GM23338 (cell line): ENCODE measurements at regions not wholly inside any gene's neighbourhood (a gene's known extent, or its start where the extent isn't known, plus 50 kb on each side); places are given as distances from the start of the nearest gene placed in this dataset.

Source experiments
- ATAC-seq: fragments of 200-7000 bp; cut with Tn5 transposase; 3 replicates; pipeline ENCODE4 v1.9.1; 2020
- DNase-seq: peaks from one replicate; pipeline ENCODE4 v3.0.0-alpha.2; 2015; ENCODE audit warnings: low spot score
- H2AFZ ChIP-seq: fragments of 200-600 bp; sonication (generic); 2 replicates; pipeline ENCODE4 v1.8.0; 2016; ENCODE audit warnings: antibody characterized with exemption, mild to moderate bottlenecking, moderate library complexity
- H3F3A ChIP-seq: fragments of 200-600 bp; sonication (generic); replicated peaks from 2 replicates; pipeline ENCODE4 v1.8.0; 2017; ENCODE audit warnings: antibody characterized with exemption, mixed run types, low read depth
- H3K27ac ChIP-seq: fragments of 200-600 bp; sonication (generic); 2 replicates; pipeline ENCODE4 v1.6.1; 2016; ENCODE audit warnings: low read depth
- H3K27me3 ChIP-seq: fragments of 200-600 bp; sonication (generic); 2 replicates; pipeline ENCODE4 v1.8.0; 2016; ENCODE audit warnings: mild to moderate bottlenecking, mixed run types, moderate library complexity; ENCODE audit not compliant: insufficient read depth
- H3K36me3 ChIP-seq: fragments of 200-600 bp; sonication (generic); 2 replicates; pipeline ENCODE4 v1.8.0; 2016; ENCODE audit warnings: mild to moderate bottlenecking; ENCODE audit not compliant: insufficient read depth
- H3K4me1 ChIP-seq: fragments of 200-600 bp; sonication (generic); 2 replicates; pipeline ENCODE4 v1.8.0; 2016; ENCODE audit warnings: mild to moderate bottlenecking, moderate library complexity; ENCODE audit not compliant: insufficient read depth
- H3K4me2 ChIP-seq: fragments of 200-600 bp; sonication (generic); 2 replicates; pipeline ENCODE4 v1.7.1; 2017; ENCODE audit warnings: mixed run types
- H3K4me3 ChIP-seq: fragments of 200-600 bp; sonication (generic); 2 replicates; pipeline ENCODE4 v1.6.1; 2016; ENCODE audit warnings: mixed run types
- H3K79me2 ChIP-seq: fragments of 200-600 bp; sonication (generic); replicated peaks from 2 replicates; pipeline ENCODE4 v1.8.0; 2017; ENCODE audit warnings: mild to moderate bottlenecking; ENCODE audit not compliant: insufficient read depth
- H3K9me2 ChIP-seq: fragments of 200-600 bp; sonication (generic); 2 replicates; pipeline ENCODE4 v1.8.0; 2017; ENCODE audit not compliant: insufficient read depth
- H4K20me1 ChIP-seq: fragments of 200-600 bp; sonication (generic); replicated peaks from 2 replicates; pipeline ENCODE4 v1.8.0; 2017; ENCODE audit warnings: mild to moderate bottlenecking; ENCODE audit not compliant: insufficient read depth
- H3K27ac Mint-ChIP-seq: 2 replicates; pipeline ENCODE4 v1.8.0; 2020; ENCODE audit warnings: inconsistent platforms, mild to moderate bottlenecking, moderate library complexity, mixed read lengths
- H3K27me3 Mint-ChIP-seq: 3 replicates; pipeline ENCODE4 v1.8.0; 2022; ENCODE audit warnings: low read depth, mild to moderate bottlenecking, moderate library complexity, mixed read lengths, inconsistent platforms; ENCODE audit not compliant: insufficient read depth, poor library complexity
- H3K36me3 Mint-ChIP-seq: 3 replicates; pipeline ENCODE4 v1.8.0; 2021; ENCODE audit warnings: low read depth, mild to moderate bottlenecking, inconsistent platforms, moderate library complexity, mixed read lengths
- H3K4me1 Mint-ChIP-seq: 3 replicates; pipeline ENCODE4 v1.8.0; 2020; ENCODE audit warnings: mild to moderate bottlenecking, inconsistent platforms, mixed read lengths
- H3K4me3 Mint-ChIP-seq: 3 replicates; pipeline ENCODE4 v1.8.0; 2021; ENCODE audit warnings: moderate library complexity, mild to moderate bottlenecking, inconsistent platforms, mixed read lengths
- H3K9me3 Mint-ChIP-seq: 3 replicates; pipeline ENCODE4 v1.8.0; 2020; ENCODE audit warnings: moderate library complexity, mild to moderate bottlenecking, inconsistent platforms, mixed read lengths
- EZH2 ChIP-seq: fragments of 200-600 bp; sonication (generic); IDR thresholded peaks from one replicate; pipeline ENCODE4 v1.8.0; 2017; ENCODE audit warnings: antibody characterized with exemption, mild to moderate bottlenecking, low read depth; ENCODE audit not compliant: unreplicated experiment
- EZH2phosphoT487 ChIP-seq: fragments of 200-600 bp; sonication (generic); IDR thresholded peaks from one replicate; pipeline ENCODE4 v1.8.1; 2018; ENCODE audit warnings: antibody characterized with exemption; ENCODE audit not compliant: unreplicated experiment
- JUNB ChIP-seq: IDR thresholded peaks from one replicate; pipeline ENCODE4 v1.6.1; 2016; ENCODE audit warnings: antibody characterized with exemption; ENCODE audit not compliant: unreplicated experiment
- STAT1 ChIP-seq: IDR thresholded peaks from one replicate; pipeline ENCODE4 v1.6.1; 2016; ENCODE audit warnings: antibody characterized with exemption; ENCODE audit not compliant: unreplicated experiment
- ZNF114 ChIP-seq: fragments of 250-450 bp; sonication (Bioruptor Pico); IDR thresholded peaks from 2 replicates; pipeline ENCODE4 v1.5.0; 2020; ENCODE audit warnings: mild to moderate bottlenecking, moderate library complexity
- ZNF331 ChIP-seq: fragments of 250-450 bp; sonication (Bioruptor Pico); IDR thresholded peaks from 2 replicates; pipeline ENCODE4 v1.5.0; 2020; ENCODE audit warnings: low read depth, mild to moderate bottlenecking, moderate library complexity
- ZNF462 ChIP-seq: fragments of 250-450 bp; sonication (Bioruptor Pico); IDR thresholded peaks from 2 replicates; pipeline ENCODE4 v1.5.0; 2020; ENCODE audit warnings: mild to moderate bottlenecking, moderate library complexity
- TF ChIP-seq, protein P1 (sequence below), 2 experiments: fragments of 200-600 bp in 1 of 2; sonication (generic) in 1 of 2; conservative IDR thresholded peaks; 2 replicates each; pipeline versions ENCODE4 v1.5.1 to v1.6.1; 2016 to 2017; ENCODE audit warnings: antibody characterized with exemption in 2 of 2, low read depth in 2 of 2, mild to moderate bottlenecking in 2 of 2, moderate library complexity in 1 of 2

DNA sequence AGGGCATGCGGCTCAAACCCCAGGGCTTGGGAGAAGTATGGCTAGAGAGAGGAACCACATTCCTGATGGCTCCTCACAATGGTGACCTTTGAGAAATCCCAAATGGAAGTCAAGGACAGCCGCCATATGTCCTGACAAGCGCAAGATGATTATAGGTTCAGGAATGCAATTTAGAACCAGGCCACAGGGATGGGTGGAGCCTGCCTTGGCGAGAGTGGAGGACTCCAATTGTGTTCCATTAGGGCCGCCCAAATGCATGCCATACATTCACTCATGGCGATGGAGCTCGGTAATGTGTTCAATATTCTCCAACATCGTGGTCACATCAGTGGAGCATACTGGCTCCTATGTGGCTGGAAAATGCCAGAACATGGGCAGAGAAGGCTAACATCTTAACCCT is 662.9 kb upstream of the ID2 start:
- ATAC-seq = no peak
- H2AFZ ChIP-seq = no peak overlapping the region
- no peaks in the 10 kb centered on the region for H4K20me1 ChIP-seq
- Mint-ChIP-seq H3K27ac (no peak overlapping the region), H3K27me3 (peaks cover 9% of the 10 kb centered on the region), H3K9me3 (peaks cover 11% of the 10 kb centered on the region), H3K4me1 (no peaks in the 10 kb centered on the region), H3K4me3 (no peak overlapping the region), H3K36me3 (peaks cover 13% of the 10 kb centered on the region)
- H3K27ac ChIP-seq = no peak overlapping the region
- no peaks in the 10 kb centered on the region for H3K36me3 ChIP-seq
- H3K4me3 ChIP-seq = no peak overlapping the region
- no peaks in the 10 kb centered on the region for H3K79me2 ChIP-seq
- no peak overlapping the region for H3K4me2 ChIP-seq
- H3F3A ChIP-seq = no peaks in the 10 kb centered on the region
- DNase-seq = no peak
- no peaks in the 10 kb centered on the region for H3K27me3 ChIP-seq
- TF ChIP-seq EZH2phosphoT487 (no peak), ZNF462 (CRISPR knock-in tag) (no peak), ZNF331 (CRISPR knock-in tag) (no peak), EZH2 (no peak), ZNF114 (CRISPR knock-in tag) (no peak), JUNB (no peak), STAT1 (no peak)
- TF ChIP-seq, protein P1, sequence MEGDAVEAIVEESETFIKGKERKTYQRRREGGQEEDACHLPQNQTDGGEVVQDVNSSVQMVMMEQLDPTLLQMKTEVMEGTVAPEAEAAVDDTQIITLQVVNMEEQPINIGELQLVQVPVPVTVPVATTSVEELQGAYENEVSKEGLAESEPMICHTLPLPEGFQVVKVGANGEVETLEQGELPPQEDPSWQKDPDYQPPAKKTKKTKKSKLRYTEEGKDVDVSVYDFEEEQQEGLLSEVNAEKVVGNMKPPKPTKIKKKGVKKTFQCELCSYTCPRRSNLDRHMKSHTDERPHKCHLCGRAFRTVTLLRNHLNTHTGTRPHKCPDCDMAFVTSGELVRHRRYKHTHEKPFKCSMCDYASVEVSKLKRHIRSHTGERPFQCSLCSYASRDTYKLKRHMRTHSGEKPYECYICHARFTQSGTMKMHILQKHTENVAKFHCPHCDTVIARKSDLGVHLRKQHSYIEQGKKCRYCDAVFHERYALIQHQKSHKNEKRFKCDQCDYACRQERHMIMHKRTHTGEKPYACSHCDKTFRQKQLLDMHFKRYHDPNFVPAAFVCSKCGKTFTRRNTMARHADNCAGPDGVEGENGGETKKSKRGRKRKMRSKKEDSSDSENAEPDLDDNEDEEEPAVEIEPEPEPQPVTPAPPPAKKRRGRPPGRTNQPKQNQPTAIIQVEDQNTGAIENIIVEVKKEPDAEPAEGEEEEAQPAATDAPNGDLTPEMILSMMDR (conservative IDR thresholded peaks at IDR 0.05; ENCODE audit: low read depth in 2 of 2) = no peak
- peaks cover 23% of the 10 kb centered on the region for H3K9me2 ChIP-seq
- no peaks in the 10 kb centered on the region for H3K4me1 ChIP-seq
